ENCODE measurements at regions not wholly inside any gene's neighbourhood (a gene's known extent, or its start where the extent isn't known, plus 50 kb on each side); places are given as distances from the start of the nearest gene placed in this dataset.
"Not testable (repeated sequence)": the region's sequence is repeated elsewhere in the genome, so short reads cannot be mapped to it uniquely, and the experiment has no call there.

GRCh38 chr11:22920939-22921565 lies 60.8 kb upstream of the CCDC179 start:
- peak; percentile 41 for DNase-seq

- no peak for DNase-seq
Observed at GRCh38 chr11:22922672-22923071, 62.4 kb upstream of the CCDC179 start.

GRCh38 chr11:22923561-22923960 lies 63.3 kb upstream of the CCDC179 start:
- DNase-seq, result no peak

DNA sequence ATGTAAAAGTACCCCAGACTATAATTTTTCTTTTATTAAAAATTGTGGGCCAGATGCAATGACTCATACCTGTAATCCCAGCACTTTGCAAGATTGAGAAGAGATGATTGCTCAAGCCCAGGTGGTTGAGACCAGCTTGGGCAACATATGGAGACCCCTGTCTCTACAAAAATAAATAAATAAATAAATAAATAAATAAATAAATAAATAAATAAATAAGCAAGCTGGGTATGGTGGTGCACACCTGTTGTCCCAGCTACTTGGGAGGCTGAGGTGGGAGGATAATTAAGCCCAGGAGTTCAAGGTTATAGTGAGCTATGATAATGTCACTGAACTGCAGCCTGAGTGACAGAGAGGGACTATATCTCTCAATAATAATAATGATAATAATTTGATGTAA lies 66.1 kb upstream of the CCDC179 start:
- DNase-seq, result no peak

DNA sequence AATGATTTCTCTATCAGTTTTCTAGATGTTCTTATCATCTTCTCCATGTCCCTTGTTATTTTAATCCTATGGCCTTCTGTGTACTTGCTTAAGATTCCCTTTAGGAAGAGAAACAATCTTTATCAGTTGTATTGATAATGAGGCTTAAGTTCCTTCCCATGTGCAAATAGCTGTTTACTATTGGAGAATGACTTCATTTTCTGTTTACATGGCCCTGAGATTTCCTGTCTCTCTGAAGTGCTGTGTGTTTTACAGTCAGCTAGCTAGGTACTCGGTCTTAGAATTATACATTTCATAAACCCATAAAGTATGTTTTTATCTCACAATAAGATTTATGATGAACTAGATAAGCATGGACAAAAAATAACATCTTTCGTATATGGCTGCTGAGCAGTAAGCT lies 67.5 kb upstream of the CCDC179 start:
- no peak for DNase-seq

DNA sequence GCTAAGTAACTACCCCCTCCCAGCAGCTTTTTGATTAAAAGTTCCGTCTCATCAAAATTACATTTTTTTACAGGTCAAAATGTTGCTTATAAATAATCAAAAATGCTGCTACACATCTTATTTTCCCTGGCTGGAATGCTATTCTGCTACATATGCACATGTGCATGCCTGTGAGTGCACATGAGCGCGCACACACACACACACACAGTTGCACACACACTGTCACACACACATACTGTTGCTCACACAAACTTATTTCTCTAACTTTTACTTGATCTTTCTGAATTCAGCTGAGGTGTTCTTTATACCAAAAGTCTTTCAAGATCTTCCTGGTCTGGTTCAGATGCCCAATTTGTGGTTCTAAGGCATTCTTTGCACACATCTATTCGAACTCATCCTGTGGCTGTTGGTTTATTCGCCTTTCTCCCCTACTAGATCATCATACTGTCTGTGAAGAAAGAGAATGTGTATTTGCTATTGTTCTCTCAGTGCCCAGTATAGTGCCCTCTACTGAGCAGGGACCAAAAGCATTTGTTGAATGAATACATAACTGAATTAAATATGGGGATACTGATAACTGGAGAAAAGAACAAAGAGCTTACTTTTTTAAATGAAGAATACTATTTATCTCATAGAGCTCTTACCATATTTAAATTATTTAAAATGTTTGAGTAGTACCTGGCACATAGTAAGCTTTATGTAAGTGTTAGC lies 68.1 kb upstream of the CCDC179 start:
- no peak for DNase-seq

DNA sequence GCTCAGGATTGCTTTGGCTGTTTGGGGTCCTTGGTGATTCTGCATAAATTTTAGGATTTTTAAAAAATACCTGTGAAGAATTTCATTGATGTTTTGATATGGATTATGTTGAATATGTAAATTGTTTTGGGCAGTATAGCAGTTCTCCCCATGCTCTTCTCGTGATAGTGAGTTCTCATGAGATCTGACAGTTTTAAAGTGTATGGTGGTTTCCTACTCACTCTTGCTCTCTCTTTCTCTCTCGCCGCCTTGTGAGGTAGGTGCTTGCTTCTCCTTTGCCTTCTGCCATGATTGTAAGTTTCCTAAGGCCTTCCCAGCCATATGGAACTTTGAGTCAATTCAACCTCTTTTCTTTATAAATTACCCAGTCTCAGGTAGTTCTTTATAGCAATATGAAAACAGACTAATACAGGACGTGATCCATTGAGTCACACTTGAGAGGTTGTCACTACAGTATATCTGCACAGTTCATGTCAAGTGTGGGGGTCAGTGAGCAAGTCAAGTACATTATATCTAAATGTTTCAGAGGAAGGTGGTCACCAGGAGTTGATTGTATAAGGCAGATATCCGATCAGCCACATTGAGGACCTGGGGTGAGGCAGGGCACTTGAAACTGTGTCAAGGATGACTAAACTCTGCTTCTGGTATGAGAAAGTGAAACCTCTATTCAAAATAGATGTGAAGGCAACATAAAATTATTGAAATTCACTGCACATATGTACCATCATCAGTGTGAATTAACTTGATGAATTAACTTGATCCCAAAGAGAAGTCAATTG lies 70.7 kb upstream of the CCDC179 start:
- peak; percentile 6 for DNase-seq

GRCh38 chr11:22938691-22939090 lies 78.4 kb upstream of the CCDC179 start:
- no peak for DNase-seq

DNA sequence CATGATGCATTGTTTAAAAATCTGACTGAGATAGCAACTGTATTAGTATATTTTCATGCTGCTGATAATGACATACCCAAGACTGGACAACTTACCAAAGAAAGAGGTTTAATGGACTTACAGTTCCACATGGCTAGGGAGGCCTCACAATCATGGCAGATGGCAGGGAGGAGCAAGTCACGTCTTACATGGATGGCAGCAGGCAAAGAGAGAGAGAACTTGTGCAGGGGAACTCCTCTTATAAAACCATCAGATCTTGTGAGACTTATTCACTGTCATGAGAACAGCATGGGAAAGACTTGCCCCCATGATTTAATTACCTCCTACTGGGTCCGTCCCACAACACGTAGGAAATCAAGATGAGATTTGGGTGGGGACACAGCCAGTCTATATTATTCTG lies 81.3 kb upstream of the CCDC179 start:
- not testable (repeated sequence) for DNase-seq

DNA sequence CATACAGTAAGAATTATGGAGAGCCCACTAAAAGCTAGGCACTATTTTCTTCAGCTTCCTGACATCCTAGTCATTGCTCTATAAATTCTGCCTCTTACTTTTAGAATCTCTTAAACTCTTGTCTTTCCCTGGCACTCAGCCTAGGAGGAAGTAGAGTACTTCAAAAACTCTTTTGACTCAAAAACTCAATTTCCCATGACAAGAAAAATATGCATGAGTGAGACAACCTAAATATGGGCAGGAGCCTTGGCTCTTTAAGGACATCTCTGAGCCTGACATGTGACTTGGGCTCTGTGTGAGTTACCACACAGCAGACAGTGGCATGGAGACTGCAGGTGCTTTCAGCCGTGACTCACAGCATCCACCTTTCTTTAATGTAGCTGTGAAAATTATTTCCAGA lies 97.5 kb upstream of the CCDC179 start:
- no peak for DNase-seq

GRCh38 chr11:22974251-22974650 lies 114.0 kb upstream of the CCDC179 start:
- no peak for DNase-seq

- DNase-seq, result peak; percentile 18
Observed at GRCh38 chr11:22976146-22976545, 115.9 kb upstream of the CCDC179 start.

- DNase-seq, result no peak
Observed at GRCh38 chr11:22982903-22983302, 122.6 kb upstream of the CCDC179 start.

GRCh38 chr11:22984045-22984444 lies 123.8 kb upstream of the CCDC179 start:
- no peak for DNase-seq

DNA sequence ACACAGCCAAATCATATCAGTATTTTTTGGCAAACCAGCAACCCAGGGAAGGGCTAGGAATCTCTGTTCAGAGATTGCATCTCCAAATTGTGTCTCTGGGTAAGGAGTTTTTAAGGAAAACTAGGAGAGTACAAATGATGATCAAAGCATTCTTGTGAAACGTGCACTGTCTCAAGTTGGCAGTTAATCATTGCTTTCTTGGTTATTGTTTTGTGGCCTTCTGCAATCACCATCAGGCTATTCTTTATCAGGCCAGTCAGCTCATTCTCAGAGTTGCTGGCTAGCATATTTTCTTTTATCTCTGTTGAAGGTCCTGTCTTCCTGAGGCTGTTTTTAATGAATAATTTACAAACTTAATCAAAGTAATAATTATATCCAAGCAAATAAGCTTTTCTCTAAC lies 129.1 kb upstream of the CCDC179 start:
- DNase-seq, result no peak

GRCh38 chr11:22991196-22991595 lies 130.9 kb upstream of the CCDC179 start:
- DNase-seq, result no peak

GRCh38 chr11:23006730-23007129 lies 146.5 kb upstream of the CCDC179 start:
- no peak for DNase-seq

- no peak for DNase-seq
Observed at GRCh38 chr11:23010790-23011335, 150.6 kb upstream of the CCDC179 start.

DNA sequence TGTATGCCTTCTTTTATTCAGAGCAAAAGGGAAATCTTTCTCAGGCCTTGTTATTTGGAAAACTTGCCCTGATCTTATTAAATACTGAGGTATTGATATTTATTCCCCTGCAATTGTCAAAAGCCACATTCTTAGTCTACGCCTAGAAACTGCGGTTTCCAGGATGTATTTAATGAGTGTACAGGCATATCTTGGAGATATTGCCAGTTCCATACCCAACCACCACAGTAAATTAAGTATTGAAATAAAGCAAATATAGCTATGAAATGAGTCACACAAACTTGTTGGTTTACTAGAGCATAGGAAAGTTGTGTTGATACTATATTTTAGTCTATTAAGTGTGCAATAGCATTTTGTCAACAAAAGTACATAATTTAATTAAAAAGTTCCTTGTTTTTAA lies 152.7 kb upstream of the CCDC179 start:
- no peak for DNase-seq

- DNase-seq, result no peak
Observed at GRCh38 chr11:23013509-23013908, 153.2 kb upstream of the CCDC179 start.

GRCh38 chr11:23021287-23021863 lies 161.1 kb upstream of the CCDC179 start:
- DNase-seq, result peak; percentile 16

DNA sequence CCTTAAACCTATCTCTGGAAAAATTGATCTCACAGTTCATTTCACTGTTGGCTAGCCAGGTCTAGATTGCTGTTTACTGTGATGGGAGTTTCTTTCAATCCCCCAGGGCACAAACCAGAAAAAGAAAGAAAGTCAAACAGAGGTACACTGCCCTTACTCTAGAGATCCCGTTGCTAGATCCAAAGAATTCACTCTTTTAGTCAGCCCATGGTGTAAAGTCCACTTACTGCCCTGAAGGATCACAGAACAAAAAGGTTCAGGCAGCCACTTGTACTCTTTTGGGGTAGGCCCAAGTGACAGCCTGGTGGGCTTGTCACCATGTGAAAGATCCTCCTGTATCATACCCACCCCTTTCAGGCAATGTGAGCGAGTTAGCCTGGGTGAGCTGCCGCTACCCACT lies 162.6 kb upstream of the CCDC179 start:
- DNase-seq, result no peak

- no peak for DNase-seq
Observed at GRCh38 chr11:23023319-23023718, 163.0 kb upstream of the CCDC179 start.

All from activated CD4-positive, alpha-beta T cell treated with anti-CD3 and anti-CD28 coated beads, Interleukin-2, Interleukin-6, amounts not matched to agents 100 ng/mL and 50 ng/mL, durations not matched to agents 16 hours and 8 hours (primary cell).